Activated T-cell treated with anti-CD3 and anti-CD28 coated beads, Interleukin-2, amount 50 U/mL, for 24 hours (primary cell): ENCODE measurements at regions not wholly inside any gene's neighbourhood (a gene's known extent, or its start where the extent isn't known, plus 50 kb on each side); places are given as distances from the start of the nearest gene placed in this dataset.
"Not testable (repeated sequence)": the region's sequence is repeated elsewhere in the genome, so short reads cannot be mapped to it uniquely, and the experiment has no call there.

Experiments used
- DNase-seq: peaks from one replicate; pipeline ENCODE4 v3.0.0-alpha.2; 2020
- H3K27ac Mint-ChIP-seq: 2 replicates; pipeline ENCODE4 v1.8.0; 2020; ENCODE audit warnings: mild to moderate bottlenecking, mixed read lengths
- H3K27me3 Mint-ChIP-seq: 2 replicates; pipeline ENCODE4 v1.8.0; 2020; ENCODE audit warnings: mixed read lengths
- H3K36me3 Mint-ChIP-seq: 2 replicates; pipeline ENCODE4 v1.8.0; 2020; ENCODE audit warnings: low read depth, mixed read lengths
- H3K4me1 Mint-ChIP-seq: 2 replicates; pipeline ENCODE4 v1.8.0; 2020; ENCODE audit warnings: low read depth, mixed read lengths
- H3K4me3 Mint-ChIP-seq: 2 replicates; pipeline ENCODE4 v1.8.0; 2020; ENCODE audit warnings: mild to moderate bottlenecking, moderate library complexity, mixed read lengths
- H3K9me3 Mint-ChIP-seq: 2 replicates; pipeline ENCODE4 v1.8.0; 2020; ENCODE audit warnings: mixed read lengths

- Mint-ChIP-seq H3K9me3 (no peaks in the 10 kb centered on the region), H3K4me1 (no peaks in the 10 kb centered on the region), H3K27ac (no peak overlapping the region), H3K4me3 (no peak overlapping the region), H3K27me3 (peaks cover 9% of the 10 kb centered on the region), H3K36me3 (no peaks in the 10 kb centered on the region)
- no peak for DNase-seq
These were observed 73.8 kb upstream of the JCAD start for GRCh38 chr10:30133198-30133597.

GRCh38 chr10:30131369-30131768 is 72.0 kb upstream of the JCAD start:
- not testable (repeated sequence) for H3K4me3 Mint-ChIP-seq, H3K36me3 Mint-ChIP-seq, DNase-seq, H3K4me1 Mint-ChIP-seq, H3K27ac Mint-ChIP-seq, H3K9me3 Mint-ChIP-seq
- H3K27me3 Mint-ChIP-seq, result peaks cover 13% of the 10 kb centered on the region

DNA sequence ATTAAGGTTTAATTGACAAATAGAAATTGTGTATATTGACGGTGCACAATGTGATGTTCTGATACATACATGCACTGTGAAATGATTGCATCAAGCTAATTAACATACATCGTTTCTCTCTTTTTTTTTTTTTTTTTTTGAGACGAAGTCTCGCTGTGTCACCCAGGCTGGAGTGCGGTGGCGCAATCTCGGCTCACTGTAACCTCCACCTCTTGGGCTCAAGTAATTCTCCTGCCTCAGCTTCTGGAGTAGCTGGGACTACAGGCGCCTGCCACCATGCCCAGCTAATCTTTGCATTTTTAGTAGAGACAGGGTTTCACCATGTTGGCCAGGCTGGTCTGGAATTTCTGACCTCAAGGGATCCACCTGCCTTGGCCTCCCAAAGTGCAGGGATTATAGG is 69.9 kb upstream of the JCAD start:
- not testable (repeated sequence) for H3K27ac Mint-ChIP-seq, H3K36me3 Mint-ChIP-seq, H3K9me3 Mint-ChIP-seq, H3K4me1 Mint-ChIP-seq, H3K4me3 Mint-ChIP-seq, DNase-seq
- H3K27me3 Mint-ChIP-seq, result peaks cover 12% of the 10 kb centered on the region

- no peaks in the 10 kb centered on the region for H3K4me1 Mint-ChIP-seq
- DNase-seq, result no peak
- no peaks in the 10 kb centered on the region for H3K36me3 Mint-ChIP-seq
- H3K9me3 Mint-ChIP-seq, result no peaks in the 10 kb centered on the region
- H3K27ac Mint-ChIP-seq, result no peak overlapping the region
- no peak overlapping the region for H3K4me3 Mint-ChIP-seq
- H3K27me3 Mint-ChIP-seq, result peaks cover 12% of the 10 kb centered on the region
These were observed 67.7 kb upstream of the JCAD start for GRCh38 chr10:30127120-30127541.

DNA sequence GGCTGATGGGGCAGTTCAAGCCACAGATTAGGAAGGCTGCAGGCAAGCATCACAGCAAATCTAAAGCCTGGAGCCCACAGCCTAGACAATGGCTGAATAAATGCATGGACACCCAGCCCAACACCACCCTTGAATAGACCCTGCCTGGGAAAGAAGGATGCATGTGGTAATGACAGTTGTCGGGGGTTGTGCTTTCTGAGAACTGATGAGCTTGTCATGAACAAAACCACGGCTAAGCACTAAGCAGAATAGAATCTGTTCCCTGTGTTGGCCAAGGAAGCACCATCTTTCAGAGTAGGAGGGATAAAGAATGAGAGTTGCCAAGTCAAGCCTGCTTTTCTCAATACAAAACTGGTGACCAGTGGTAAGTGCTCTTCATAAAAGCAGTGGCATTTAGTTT is 66.1 kb upstream of the JCAD start:
- Mint-ChIP-seq H3K4me3 (no peak overlapping the region), H3K9me3 (no peaks in the 10 kb centered on the region), H3K27ac (no peak overlapping the region), H3K4me1 (no peaks in the 10 kb centered on the region), H3K27me3 (peaks cover 15% of the 10 kb centered on the region), H3K36me3 (no peaks in the 10 kb centered on the region)
- no peak for DNase-seq

- Mint-ChIP-seq H3K9me3 (no peaks in the 10 kb centered on the region), H3K4me3 (no peak overlapping the region), H3K27ac (no peak overlapping the region), H3K36me3 (no peaks in the 10 kb centered on the region), H3K4me1 (no peaks in the 10 kb centered on the region), H3K27me3 (peaks cover 14% of the 10 kb centered on the region)
- no peak for DNase-seq
These were observed 65.3 kb upstream of the JCAD start for GRCh38 chr10:30124704-30125103.

DNA sequence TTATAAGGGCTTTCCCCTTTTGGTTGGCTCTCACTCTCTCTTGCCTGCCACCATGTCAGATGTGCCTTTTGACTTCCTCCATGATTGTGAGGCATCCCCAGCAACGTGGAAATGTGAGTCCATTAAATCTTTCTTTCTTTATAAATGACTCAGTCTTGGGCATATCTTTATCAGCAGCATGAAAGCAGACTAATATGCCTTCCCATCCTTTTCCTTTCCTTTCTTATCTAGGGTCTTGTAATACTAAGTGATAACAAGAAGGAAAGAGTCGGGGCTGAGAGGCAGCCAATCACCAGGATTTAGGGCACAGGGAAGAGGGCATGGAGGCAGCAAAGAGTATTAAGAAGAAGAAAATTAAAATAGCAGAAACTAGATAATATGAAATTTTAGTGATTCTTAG is 62.0 kb upstream of the JCAD start:
- Mint-ChIP-seq H3K9me3 (no peaks in the 10 kb centered on the region), H3K4me1 (no peaks in the 10 kb centered on the region)

GRCh38 chr10:30118590-30118989 is 59.2 kb upstream of the JCAD start:
- DNase-seq, result no peak
- Mint-ChIP-seq H3K4me3 (no peak overlapping the region), H3K9me3 (no peaks in the 10 kb centered on the region), H3K4me1 (no peaks in the 10 kb centered on the region), H3K27ac (no peak overlapping the region), H3K27me3 (peaks cover 8% of the 10 kb centered on the region), H3K36me3 (no peaks in the 10 kb centered on the region)

More for the DNA sequence above, 62.0 kb upstream of the JCAD start:
- H3K36me3 Mint-ChIP-seq, result no peaks in the 10 kb centered on the region
- H3K4me3 Mint-ChIP-seq, result no peak overlapping the region
- DNase-seq, result no peak
- H3K27ac Mint-ChIP-seq, result no peak overlapping the region
- peaks cover 5% of the 10 kb centered on the region for H3K27me3 Mint-ChIP-seq

DNA sequence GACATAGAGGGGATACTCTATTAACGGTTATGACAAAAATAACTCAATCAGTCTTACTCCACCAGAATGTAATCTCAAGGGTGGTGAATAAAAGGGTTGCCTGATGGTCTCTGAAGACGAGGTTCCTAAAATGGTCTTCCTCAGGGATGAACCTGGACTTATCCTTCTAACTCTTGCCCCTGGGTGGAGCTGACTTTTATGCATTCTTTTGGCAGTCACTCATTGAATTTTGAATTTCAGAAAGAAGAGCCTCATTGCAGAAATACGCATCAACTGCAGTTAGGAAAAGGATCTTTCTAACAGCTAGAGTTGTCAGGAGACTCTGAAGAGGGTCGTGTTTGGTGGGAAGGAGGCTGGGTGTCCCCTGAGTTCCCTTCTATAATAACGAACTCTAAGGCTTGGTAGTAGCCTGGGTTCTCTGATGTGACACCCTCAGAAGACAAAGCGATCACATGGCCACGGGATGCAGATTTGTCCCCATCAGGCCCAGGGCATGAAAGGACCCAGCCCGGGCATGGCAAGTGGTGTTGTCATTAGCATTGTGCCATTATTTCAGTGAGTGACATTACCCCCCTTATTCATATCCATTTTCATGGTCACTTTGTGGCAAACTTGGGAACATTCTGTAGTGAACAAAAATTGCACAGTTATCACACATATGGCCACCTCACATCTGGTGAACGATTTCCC is 58.6 kb upstream of the JCAD start:
- no peak overlapping the region for H3K27ac Mint-ChIP-seq
- H3K4me3 Mint-ChIP-seq, result no peak overlapping the region
- no peaks in the 10 kb centered on the region for H3K4me1 Mint-ChIP-seq
- no peaks in the 10 kb centered on the region for H3K9me3 Mint-ChIP-seq
- no peak for DNase-seq
- no peaks in the 10 kb centered on the region for H3K36me3 Mint-ChIP-seq
- H3K27me3 Mint-ChIP-seq, result peaks cover 8% of the 10 kb centered on the region

- no peak overlapping the region for H3K27ac Mint-ChIP-seq
- H3K36me3 Mint-ChIP-seq, result no peaks in the 10 kb centered on the region
- H3K27me3 Mint-ChIP-seq, result peaks cover 8% of the 10 kb centered on the region
- H3K4me3 Mint-ChIP-seq, result no peak overlapping the region
- no peaks in the 10 kb centered on the region for H3K9me3 Mint-ChIP-seq
- H3K4me1 Mint-ChIP-seq, result no peaks in the 10 kb centered on the region
- DNase-seq, result no peak
These were observed 56.7 kb upstream of the JCAD start for GRCh38 chr10:30116041-30116491.

DNA sequence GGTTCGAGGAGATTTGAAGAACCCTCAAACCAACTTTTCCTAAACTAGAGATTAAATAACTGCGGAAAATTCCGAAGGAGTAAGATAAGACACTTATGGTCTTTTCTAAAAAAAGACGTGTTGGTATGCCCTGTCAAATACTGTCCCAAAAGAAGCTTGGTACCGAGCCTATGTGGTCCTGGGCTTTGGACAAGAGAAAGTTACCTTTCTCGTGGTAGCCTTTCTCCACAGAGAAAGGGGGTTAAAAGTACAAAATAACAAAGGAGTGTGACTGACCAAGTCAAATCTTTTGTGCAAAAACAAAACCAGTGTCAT is 56.2 kb upstream of the JCAD start:
- no peaks in the 10 kb centered on the region for H3K36me3 Mint-ChIP-seq
- no peaks in the 10 kb centered on the region for H3K4me1 Mint-ChIP-seq
- H3K4me3 Mint-ChIP-seq, result no peak overlapping the region
- no peak for DNase-seq
- H3K9me3 Mint-ChIP-seq, result no peaks in the 10 kb centered on the region
- no peak overlapping the region for H3K27ac Mint-ChIP-seq
- H3K27me3 Mint-ChIP-seq, result peaks cover 9% of the 10 kb centered on the region

DNA sequence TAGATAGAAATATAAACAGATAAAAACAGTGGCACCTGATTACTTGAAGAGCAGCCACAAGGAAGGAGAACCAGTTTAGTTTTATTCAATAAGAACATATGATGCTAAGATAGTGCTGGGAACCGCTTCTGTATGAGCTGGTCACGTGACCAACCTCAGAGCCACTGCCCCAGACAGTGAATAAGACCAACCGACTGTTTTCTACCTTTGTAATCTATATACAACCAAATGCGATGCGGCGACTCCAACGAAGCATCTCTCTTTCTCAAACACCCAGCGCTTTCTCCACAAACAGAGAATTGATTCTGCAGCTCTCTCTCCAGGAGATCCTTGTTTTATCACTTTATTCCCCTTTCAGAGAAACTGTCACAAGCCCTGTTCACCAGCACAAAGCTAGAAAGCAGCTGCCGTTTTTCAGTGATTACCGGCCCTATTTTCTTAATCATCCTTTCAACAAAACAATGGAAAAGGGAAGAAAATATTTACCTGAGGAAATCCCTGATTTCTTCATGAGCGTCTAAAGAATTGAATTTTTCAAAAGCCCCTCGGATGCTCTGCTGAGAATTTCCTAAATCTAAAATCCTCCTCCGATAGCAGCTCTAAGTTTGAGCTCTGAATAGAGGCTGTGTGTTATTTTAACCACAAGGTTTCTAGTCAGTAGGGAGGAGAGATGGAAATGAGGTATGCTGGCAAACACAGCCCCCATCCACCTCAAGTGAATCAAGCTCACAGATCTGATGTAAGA is 55.7 kb upstream of the JCAD start:
- H3K27me3 Mint-ChIP-seq, result peaks cover 12% of the 10 kb centered on the region
- DNase-seq, result no peak
- H3K36me3 Mint-ChIP-seq, result no peaks in the 10 kb centered on the region
- no peak overlapping the region for H3K4me3 Mint-ChIP-seq
- no peaks in the 10 kb centered on the region for H3K9me3 Mint-ChIP-seq
- H3K4me1 Mint-ChIP-seq, result no peaks in the 10 kb centered on the region
- no peak overlapping the region for H3K27ac Mint-ChIP-seq

DNA sequence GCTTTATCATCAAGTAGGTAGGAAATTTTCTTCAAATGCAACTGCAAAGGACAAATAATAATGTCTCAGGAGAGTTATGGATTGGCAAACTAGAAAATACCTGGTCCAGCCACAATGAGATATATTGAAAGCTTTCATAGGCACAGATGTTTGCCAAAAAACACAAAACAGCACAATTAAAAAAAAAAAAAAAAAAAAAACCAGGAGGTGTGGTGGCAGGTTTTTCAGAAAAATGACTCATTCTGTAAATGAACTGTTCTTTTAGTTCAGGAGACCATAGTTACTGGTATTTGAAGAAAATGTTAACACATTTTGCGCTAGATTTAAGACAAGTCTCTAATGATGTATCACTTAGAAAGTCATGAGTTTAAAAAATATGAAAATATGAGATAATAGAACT is 55.0 kb upstream of the JCAD start:
- H3K36me3 Mint-ChIP-seq, result no peaks in the 10 kb centered on the region

GRCh38 chr10:30111340-30112022 is 52.1 kb upstream of the JCAD start:
- Mint-ChIP-seq H3K36me3 (no peaks in the 10 kb centered on the region), H3K27ac (no peak overlapping the region), H3K4me1 (no peaks in the 10 kb centered on the region), H3K4me3 (no peak overlapping the region), H3K27me3 (peaks cover 28% of the 10 kb centered on the region), H3K9me3 (no peaks in the 10 kb centered on the region)
- no peak for DNase-seq

More for the DNA sequence above, 55.0 kb upstream of the JCAD start:
- H3K4me3 Mint-ChIP-seq, result no peak overlapping the region
- no peaks in the 10 kb centered on the region for H3K9me3 Mint-ChIP-seq
- H3K4me1 Mint-ChIP-seq, result no peaks in the 10 kb centered on the region
- DNase-seq, result no peak
- H3K27me3 Mint-ChIP-seq, result peaks cover 9% of the 10 kb centered on the region
- H3K27ac Mint-ChIP-seq, result no peak overlapping the region
